IMR-90 (cell line): ENCODE measurements at regions not wholly inside any gene's neighbourhood (a gene's known extent, or its start where the extent isn't known, plus 50 kb on each side); places are given as distances from the start of the nearest gene placed in this dataset.

ENCODE experiments used
- ATAC-seq: fragments of 200-7000 bp; cut with Tn5 transposase; 2 replicates; pipeline ENCODE4 v1.9.1; 2020; ENCODE audit warnings: low read depth, mild to moderate bottlenecking, moderate library complexity
- BruUV-seq: library from RNA; stranded (reverse); fragments of 400-500 nt; replicated peaks from 2 replicates; lab custom pipeline; 2021; lab: Mats Ljungman, UMichigan
- CTCF ChIA-PET: fragments of 300-600 bp; formaldehyde crosslinking; extraction: SDS; loops from one replicate; lab custom pipeline; 2021; ENCODE audit warnings: antibody characterized with exemption; lab: Yijun Ruan, JAX
- POLR2A ChIA-PET: fragments of 300-600 bp; sonication (Branson Sonifier 250); formaldehyde crosslinking; loops from one replicate; lab custom pipeline; 2022; ENCODE audit warnings: antibody characterized with exemption; ENCODE audit not compliant: unreplicated experiment; lab: Charles Lee
- DNase-seq: peaks from one replicate; pipeline ENCODE4 v3.0.0; 2013
- H2AFZ ChIP-seq: replicated peaks from 2 replicates; pipeline ENCODE3; 2013; ENCODE audit warnings: low read length, mild to moderate bottlenecking; ENCODE audit not compliant: poor library complexity
- H2AK5ac ChIP-seq: 2 replicates; pipeline ENCODE4 v1.6.1; 2013; ENCODE audit warnings: low read depth, low read length, inconsistent platforms
- H2AK9ac ChIP-seq: replicated peaks from 2 replicates; pipeline ENCODE3; 2013; ENCODE audit warnings: mild to moderate bottlenecking, low read depth, low read length, moderate library complexity; ENCODE audit not compliant: poor library complexity
- H2BK120ac ChIP-seq: 2 replicates; pipeline ENCODE4 v1.6.1; 2013; ENCODE audit warnings: low read depth, low read length, inconsistent platforms
- H2BK15ac ChIP-seq: 3 replicates; pipeline ENCODE4 v1.6.1; 2013; ENCODE audit warnings: low read depth, low read length, inconsistent platforms
- H2BK20ac ChIP-seq: 2 replicates; pipeline ENCODE4 v1.6.1; 2013; ENCODE audit warnings: low read depth, mild to moderate bottlenecking, inconsistent platforms, low read length, moderate library complexity
- H2BK5ac ChIP-seq: 2 replicates; pipeline ENCODE4 v1.6.1; 2013; ENCODE audit warnings: mild to moderate bottlenecking, low read depth, low read length, inconsistent platforms; ENCODE audit not compliant: poor library complexity, severe bottlenecking
- H3K14ac ChIP-seq: replicated peaks from 2 replicates; pipeline ENCODE4 v1.6.1; 2013; ENCODE audit warnings: low read depth, low read length, inconsistent platforms
- H3K18ac ChIP-seq: 2 replicates; pipeline ENCODE4 v1.6.1; 2013; ENCODE audit warnings: low read depth, low read length, control low read depth
- H3K23ac ChIP-seq: 2 replicates; pipeline ENCODE4 v1.6.1; 2013; ENCODE audit warnings: low read depth, low read length, inconsistent platforms
- H3K27ac ChIP-seq: 2 replicates; pipeline ENCODE4 v1.5.1; 2013; ENCODE audit warnings: mild to moderate bottlenecking, control low read depth, low read length; ENCODE audit not compliant: insufficient read depth
- H3K27me3 ChIP-seq: 2 replicates; pipeline ENCODE4 v1.6.1; 2013; ENCODE audit warnings: low read length; ENCODE audit not compliant: control insufficient read depth, insufficient read depth
- H3K36me3 ChIP-seq: 2 replicates; pipeline ENCODE4 v1.6.1; 2013; ENCODE audit warnings: low read length, mixed read lengths; ENCODE audit not compliant: control insufficient read depth, insufficient read depth
- H3K4ac ChIP-seq: 2 replicates; pipeline ENCODE4 v1.6.1; 2013; ENCODE audit warnings: low read depth, low read length, inconsistent platforms
- H3K4me1 ChIP-seq: 2 replicates; pipeline ENCODE4 v1.6.1; 2013; ENCODE audit warnings: low read length, mixed read lengths; ENCODE audit not compliant: control insufficient read depth, insufficient read depth
- H3K4me2 ChIP-seq: 2 replicates; pipeline ENCODE4 v1.6.1; 2013; ENCODE audit warnings: low read depth, mild to moderate bottlenecking, control low read depth, low read length, moderate library complexity
- H3K4me3 ChIP-seq: 2 replicates; pipeline ENCODE4 v1.5.1; 2013; ENCODE audit warnings: low read depth, mild to moderate bottlenecking, control low read depth, low read length, moderate library complexity; ENCODE audit not compliant: insufficient read depth
- H3K56ac ChIP-seq: 2 replicates; pipeline ENCODE4 v1.6.1; 2013; ENCODE audit warnings: low read length, inconsistent platforms; ENCODE audit not compliant: insufficient read depth; ENCODE audit errors: extremely low read depth
- H3K79me1 ChIP-seq, 2 experiments: 2 replicates each; pipeline ENCODE4 v1.6.1; 2013; ENCODE audit warnings: low read length in 2 of 2, inconsistent platforms in 1 of 2, low read depth in 1 of 2
- H3K9ac ChIP-seq: 2 replicates; pipeline ENCODE4 v1.6.1; 2013; ENCODE audit warnings: low read depth, low read length, control low read depth
- H3K9me1 ChIP-seq: 2 replicates; pipeline ENCODE4 v1.6.1; 2013; ENCODE audit warnings: low read length, inconsistent platforms; ENCODE audit not compliant: insufficient read depth
- H3K9me3 ChIP-seq: 2 replicates; pipeline ENCODE4 v1.6.1; 2013; ENCODE audit warnings: low read length; ENCODE audit not compliant: control insufficient read depth, insufficient read depth
- H4K20me1 ChIP-seq: 2 replicates; pipeline ENCODE4 v1.6.1; 2013; ENCODE audit warnings: low read length, inconsistent platforms; ENCODE audit not compliant: insufficient read depth
- H4K5ac ChIP-seq: 2 replicates; pipeline ENCODE4 v1.6.1; 2013; ENCODE audit warnings: mild to moderate bottlenecking, low read depth, low read length, control low read depth
- H4K8ac ChIP-seq, 2 experiments: 2 replicates each; pipeline ENCODE4 v1.6.1; 2013; ENCODE audit warnings: low read depth in 2 of 2, low read length in 2 of 2, control low read depth in 1 of 2, inconsistent platforms in 1 of 2
- H4K91ac ChIP-seq: 2 replicates; pipeline ENCODE4 v1.6.1; 2013; ENCODE audit warnings: low read depth, low read length, inconsistent platforms; ENCODE audit not compliant: insufficient read depth
- MAZ ChIP-seq: IDR thresholded peaks from 2 replicates; pipeline ENCODE4 v1.6.1; 2012; ENCODE audit warnings: low read depth, mild to moderate bottlenecking, low read length, improper control_type of control experiment, moderate library complexity, borderline replicate concordance
- MXI1 ChIP-seq: IDR thresholded peaks from 2 replicates; pipeline ENCODE4 v1.6.1; 2012; ENCODE audit warnings: low read depth, mild to moderate bottlenecking, low read length, moderate library complexity, borderline replicate concordance
- RCOR1 ChIP-seq: IDR thresholded peaks from 2 replicates; pipeline ENCODE4 v1.6.1; 2012; ENCODE audit warnings: mild to moderate bottlenecking, low read length, improper control_type of control experiment; ENCODE audit not compliant: insufficient replicate concordance
- RFX5 ChIP-seq: IDR thresholded peaks from 2 replicates; pipeline ENCODE4 v1.8.0; 2012; ENCODE audit warnings: low read depth, mild to moderate bottlenecking, low read length, moderate library complexity
- WGBS, 2 experiments: methylation state at CpG; one replicate each; pipeline versions ENCODE4 v1.1.5 to v1.1.7; 2013; ENCODE audit warnings: missing lambda C conversion rate in 2 of 2; ENCODE audit not compliant: insufficient read length in 1 of 2; ENCODE audit errors: extremely low coverage in 2 of 2; 5-methylcytosine and 5-hydroxymethylcytosine counted together
- dilution Hi-C: fragments of 300-500 bp; cut with HindIII; formaldehyde crosslinking; loops from one replicate; pipeline ENCODE4 v1.14.3; 2018; ENCODE audit warnings: low sequenced_read_pairs; ENCODE audit not compliant: unreplicated experiment
- in situ Hi-C: fragments of 300-500 bp; cut with MboI; formaldehyde crosslinking; loops from 3 replicates; pipeline ENCODE4 v1.14.3; 2019; ENCODE audit warnings: low sequenced_read_pairs, inconsistent platforms, mixed read lengths
- intact Hi-C: fragments of 100-400 bp; cut with micrococcal nuclease; formaldehyde crosslinking; loops from 2 replicates; pipeline ENCODE4 v1.10.0; 2022
- TF ChIP-seq, protein P1 (sequence below): fragments of 150-350 bp; IDR thresholded peaks from 2 replicates; pipeline ENCODE4 v1.6.1; 2016; ENCODE audit warnings: low read depth, mild to moderate bottlenecking, low read length, moderate library complexity, borderline replicate concordance
- TF ChIP-seq, protein P2 (sequence below): fragments of 150-350 bp; IDR thresholded peaks from 2 replicates; pipeline ENCODE4 v1.6.1; 2017; ENCODE audit warnings: mild to moderate bottlenecking, antibody characterized with exemption, low read length, low read depth

DNA sequence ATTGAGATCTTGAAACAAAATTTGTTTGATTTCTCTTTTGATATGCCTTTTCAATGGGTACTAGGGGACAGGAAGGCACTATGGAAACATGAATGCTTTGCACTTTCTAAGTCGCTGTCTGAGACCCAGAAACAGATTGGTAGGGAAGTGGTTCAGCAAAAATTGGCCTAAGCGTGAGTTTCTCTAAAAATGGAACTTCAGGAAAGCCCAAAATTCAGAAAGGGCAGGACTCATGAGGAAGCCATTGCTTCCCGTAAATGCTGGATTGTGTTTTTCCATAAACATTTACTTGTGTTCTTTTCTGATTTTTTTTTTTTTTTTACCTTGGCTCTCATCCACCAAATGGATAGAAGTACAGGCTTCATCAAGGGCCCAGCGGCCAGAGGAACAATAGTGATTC, 123.7 kb upstream of the ATP1B1 start:
- ChIA-PET POLR2A (no interaction called here), CTCF (no interaction called here)
- no peak overlapping the region for H3K18ac ChIP-seq
- H3K23ac ChIP-seq, result no peak overlapping the region
- no peak overlapping the region for H3K4ac ChIP-seq
- no TSS peak for BruUV-seq
- no peaks in the 10 kb centered on the region for H4K20me1 ChIP-seq
- H3K9ac ChIP-seq, result no peak overlapping the region
- H2BK120ac ChIP-seq, result no peak overlapping the region
- H3K79me1 ChIP-seq, result no peaks in the 10 kb centered on the region
- no peak overlapping the region for H4K8ac ChIP-seq
- DNase-seq (no peak), ATAC-seq (no peak)
- TF ChIP-seq, protein P1, sequence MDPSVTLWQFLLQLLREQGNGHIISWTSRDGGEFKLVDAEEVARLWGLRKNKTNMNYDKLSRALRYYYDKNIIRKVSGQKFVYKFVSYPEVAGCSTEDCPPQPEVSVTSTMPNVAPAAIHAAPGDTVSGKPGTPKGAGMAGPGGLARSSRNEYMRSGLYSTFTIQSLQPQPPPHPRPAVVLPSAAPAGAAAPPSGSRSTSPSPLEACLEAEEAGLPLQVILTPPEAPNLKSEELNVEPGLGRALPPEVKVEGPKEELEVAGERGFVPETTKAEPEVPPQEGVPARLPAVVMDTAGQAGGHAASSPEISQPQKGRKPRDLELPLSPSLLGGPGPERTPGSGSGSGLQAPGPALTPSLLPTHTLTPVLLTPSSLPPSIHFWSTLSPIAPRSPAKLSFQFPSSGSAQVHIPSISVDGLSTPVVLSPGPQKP, result no peak
- no peak for TF ChIP-seq RCOR1
- TF ChIP-seq, protein P2, sequence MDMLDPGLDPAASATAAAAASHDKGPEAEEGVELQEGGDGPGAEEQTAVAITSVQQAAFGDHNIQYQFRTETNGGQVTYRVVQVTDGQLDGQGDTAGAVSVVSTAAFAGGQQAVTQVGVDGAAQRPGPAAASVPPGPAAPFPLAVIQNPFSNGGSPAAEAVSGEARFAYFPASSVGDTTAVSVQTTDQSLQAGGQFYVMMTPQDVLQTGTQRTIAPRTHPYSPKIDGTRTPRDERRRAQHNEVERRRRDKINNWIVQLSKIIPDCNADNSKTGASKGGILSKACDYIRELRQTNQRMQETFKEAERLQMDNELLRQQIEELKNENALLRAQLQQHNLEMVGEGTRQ, result no peak
- no peak for TF ChIP-seq MAZ
- no peak for TF ChIP-seq RFX5
- no peak for TF ChIP-seq MXI1
- no peak overlapping the region for H3K27ac ChIP-seq
- H4K5ac ChIP-seq, result no peak overlapping the region
- no peaks in the 10 kb centered on the region for H3K27me3 ChIP-seq
- H2AK9ac ChIP-seq, result no peak overlapping the region
- H3K9me1 ChIP-seq, result no peaks in the 10 kb centered on the region
- H3K9me3 ChIP-seq, result no peaks in the 10 kb centered on the region
- H4K91ac ChIP-seq, result no peak overlapping the region
- no peaks in the 10 kb centered on the region for H3K36me3 ChIP-seq
- no peak overlapping the region for H3K4me3 ChIP-seq
- H2AFZ ChIP-seq, result no peak overlapping the region
- WGBS, 2 experiments, result no CpG with 5 or more reads among the region's 4 CpGs
- dilution Hi-C loops (no loop called here), intact Hi-C loops (no loop called here), in situ Hi-C loops (no loop called here)
- no peak overlapping the region for H3K4me2 ChIP-seq
- H3K56ac ChIP-seq, result no peak overlapping the region
- H3K4me1 ChIP-seq, result no peaks in the 10 kb centered on the region
- no peak overlapping the region for H2AK5ac ChIP-seq
- no peak overlapping the region for H3K14ac ChIP-seq
- no peak overlapping the region for H2BK15ac ChIP-seq
- H2BK20ac ChIP-seq, result no peak overlapping the region
- no peak overlapping the region for H2BK5ac ChIP-seq
